HL-60/S4 treated with phorbol 12-myristate 13-acetate at 8.2 ng/mL for 4 days and 3 days (cell line): ENCODE measurements at regions not wholly inside any gene's neighbourhood (a gene's known extent, or its start where the extent isn't known, plus 50 kb on each side); places are given as distances from the start of the nearest gene placed in this dataset.
"Not testable (repeated sequence)": the region's sequence is repeated elsewhere in the genome, so short reads cannot be mapped to it uniquely, and the experiment has no call there.

Experiments
- in situ Hi-C: fragments of 300-500 bp; cut with MboI; formaldehyde crosslinking; loops from 2 replicates; pipeline ENCODE4 v1.15.0; 2022; ENCODE audit warnings: low sequenced_read_pairs

GRCh38 chr2:198917926-198918720 lies 539.6 kb downstream of the SATB2 start:
- in situ Hi-C loops, result no loop called here

GRCh38 chr2:198917275-198917674 lies 540.5 kb downstream of the SATB2 start:
- in situ Hi-C loops, result no loop called here

- in situ Hi-C loops, result no loop called here
Observed at GRCh38 chr2:198916548-198917080, 541.1 kb downstream of the SATB2 start.

DNA sequence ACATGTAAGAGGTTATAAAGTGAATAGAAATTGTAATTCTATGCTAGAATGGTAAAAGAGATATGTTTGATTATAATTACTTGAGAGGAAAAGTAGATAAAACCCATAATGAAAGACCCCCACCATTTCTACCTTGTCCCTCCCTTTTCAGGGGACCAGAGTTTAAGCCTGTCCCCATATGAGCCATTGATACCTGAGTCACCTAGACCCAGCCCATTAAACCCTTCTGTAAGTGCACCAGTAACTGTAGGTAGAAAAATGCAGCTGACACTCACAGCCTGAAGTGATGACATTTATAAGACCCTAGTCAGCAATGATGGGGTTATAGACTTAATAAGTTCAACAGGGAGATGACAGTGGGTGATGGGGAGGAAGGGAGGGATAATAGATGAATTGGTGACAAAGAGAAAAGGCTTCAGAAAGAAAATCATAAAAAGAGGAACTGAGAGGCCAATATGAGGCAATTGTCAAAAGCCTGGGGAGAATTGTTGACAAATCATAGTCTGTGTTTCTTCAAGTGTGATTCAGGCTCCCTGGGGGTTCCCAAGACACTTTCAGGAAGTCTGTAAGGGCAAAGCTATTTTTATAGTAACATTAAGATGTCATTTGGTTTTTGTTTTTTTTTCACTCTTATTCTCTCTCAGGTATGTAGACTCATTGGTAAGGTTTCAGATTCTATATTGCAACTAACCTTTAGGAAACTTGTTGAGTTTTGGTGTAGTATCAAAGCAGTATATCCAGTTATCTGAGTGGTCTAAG lies 544.2 kb downstream of the SATB2 start:
- in situ Hi-C loops, result no loop called here

DNA sequence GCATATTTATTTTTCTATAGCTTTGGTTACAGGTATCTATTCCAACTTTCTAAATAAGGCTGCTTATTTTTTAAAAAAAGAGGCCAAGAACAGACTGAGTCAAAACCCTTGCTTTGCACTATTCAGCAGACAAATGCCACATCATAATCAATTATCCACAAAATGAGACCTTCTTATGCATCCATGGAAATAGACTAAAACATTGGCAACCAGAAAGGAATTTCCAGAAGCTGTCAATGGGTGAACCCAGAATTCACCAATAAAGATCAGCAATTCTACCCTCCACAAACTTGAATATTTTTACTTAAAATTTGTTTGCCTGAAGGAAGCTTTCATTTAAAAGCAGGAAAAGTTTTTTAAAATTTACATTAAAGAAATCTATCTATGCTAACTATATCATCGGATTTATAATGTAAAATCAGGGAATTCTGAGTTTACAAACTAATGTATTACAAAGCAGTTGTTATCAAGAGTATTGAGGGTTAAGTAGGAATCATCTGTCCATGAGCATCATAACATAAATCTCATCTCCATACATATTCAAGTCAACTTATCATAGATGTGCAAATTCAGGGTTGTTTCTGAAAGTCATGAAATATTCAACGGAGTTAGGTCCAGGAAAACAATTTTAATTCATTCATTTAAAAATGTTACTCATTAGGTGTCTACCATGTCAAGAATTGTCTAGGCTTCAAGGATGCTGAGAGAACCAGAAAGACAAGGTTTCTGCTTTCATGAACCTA lies 548.0 kb downstream of the SATB2 start:
- in situ Hi-C loops, result no loop called here

DNA sequence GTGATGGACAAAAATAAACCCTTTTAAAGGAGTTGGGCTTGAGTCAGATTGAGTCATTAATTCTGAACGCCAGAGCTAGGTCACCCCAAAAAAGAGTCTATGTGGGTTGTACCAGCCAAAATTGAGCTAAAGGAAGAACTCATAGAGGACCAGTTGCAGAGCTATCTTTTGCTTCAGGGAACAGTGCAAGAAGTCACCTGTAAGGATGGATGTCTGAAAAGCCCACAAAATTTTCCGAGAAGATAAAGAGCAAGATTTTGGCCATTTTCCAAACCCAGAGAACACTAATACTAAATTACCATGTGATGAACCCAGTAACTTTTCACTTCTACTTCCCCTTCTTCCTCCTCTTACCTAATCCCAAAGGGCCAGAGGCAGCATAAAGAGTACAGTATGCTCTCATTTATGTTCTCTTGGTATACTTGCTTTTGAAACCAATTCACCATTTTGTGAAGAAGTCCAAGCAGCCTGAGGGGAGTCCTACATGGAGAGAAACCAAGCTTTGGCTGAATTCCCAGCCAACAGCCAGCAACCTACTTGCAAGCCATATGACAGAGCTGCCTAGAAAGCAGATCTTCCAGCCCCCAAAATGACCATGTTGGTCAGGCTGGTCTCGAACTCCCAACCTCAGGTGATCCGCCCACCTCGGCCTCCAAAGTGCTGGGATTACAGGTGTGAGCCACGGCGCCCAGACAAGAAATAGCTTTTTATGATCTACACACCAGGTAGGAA lies 551.7 kb downstream of the SATB2 start:
- in situ Hi-C loops, result no loop called here

- in situ Hi-C loops, result no loop called here
Observed at GRCh38 chr2:198901894-198902293, 555.8 kb downstream of the SATB2 start.

DNA sequence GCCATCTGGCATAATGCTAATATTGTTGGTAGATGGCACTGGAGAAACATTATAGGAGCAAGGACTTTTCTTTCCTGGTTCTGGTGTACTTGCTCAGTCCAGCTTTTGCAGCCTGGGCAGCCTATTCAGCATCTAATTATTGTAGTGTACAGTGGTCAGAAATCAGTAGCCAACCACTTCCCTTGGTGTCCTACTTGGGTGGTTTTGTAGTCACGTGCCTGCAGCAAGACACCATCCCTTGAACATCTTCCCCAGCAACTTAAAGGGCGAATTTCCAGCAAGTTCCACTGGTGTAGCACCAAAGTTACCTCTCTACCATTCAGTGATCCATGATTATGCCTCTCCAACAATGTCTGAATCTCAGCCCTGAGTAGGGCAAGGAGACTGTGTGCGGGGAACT lies 557.6 kb downstream of the SATB2 start:
- in situ Hi-C loops, result no loop called here

DNA sequence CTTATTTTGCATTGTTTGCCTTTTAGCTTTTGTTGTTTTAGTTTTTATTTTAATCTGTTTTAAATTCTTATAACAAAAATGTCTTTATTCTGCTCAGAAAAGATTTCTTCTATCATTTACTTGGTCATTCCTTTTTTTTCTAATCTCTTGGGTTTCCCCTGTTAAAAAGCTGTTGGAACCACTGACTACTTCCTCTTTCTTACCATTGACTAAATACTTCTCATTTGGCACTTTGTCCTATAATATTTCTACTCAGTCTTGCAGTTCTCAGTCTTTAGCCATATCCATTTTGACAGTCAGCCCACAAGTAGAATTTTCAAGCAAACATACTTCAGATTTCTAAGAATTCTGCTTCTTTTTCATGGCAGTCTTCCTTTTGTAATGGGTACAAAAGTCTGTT lies 567.2 kb downstream of the SATB2 start:
- in situ Hi-C loops, result no loop called here

GRCh38 chr2:198883604-198884003 lies 574.1 kb downstream of the SATB2 start:
- in situ Hi-C loops, result no loop called here

GRCh38 chr2:198880986-198881385 lies 576.8 kb downstream of the SATB2 start:
- in situ Hi-C loops, result no loop called here

GRCh38 chr2:198880421-198880820 lies 577.3 kb downstream of the SATB2 start:
- in situ Hi-C loops, result no loop called here

DNA sequence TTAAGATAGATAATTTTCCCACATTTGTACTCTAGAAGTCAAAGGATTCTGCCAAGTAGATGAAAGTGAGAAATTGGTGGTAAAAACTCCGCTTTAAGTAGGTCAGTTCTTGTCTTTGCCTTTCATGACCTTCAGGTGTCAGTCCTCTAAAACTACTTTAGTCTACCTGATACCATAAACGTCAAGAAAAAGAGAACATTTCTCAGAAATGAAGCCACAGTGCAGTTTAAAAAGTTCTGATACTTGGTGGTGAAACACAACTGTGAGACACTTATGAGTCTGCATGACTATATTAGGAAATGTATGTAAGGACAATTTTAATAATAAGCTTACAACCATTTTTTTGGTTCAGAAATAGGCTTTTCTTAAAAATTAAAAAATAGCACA lies 583.3 kb downstream of the SATB2 start:
- in situ Hi-C loops, result no loop called here

GRCh38 chr2:198873503-198874471 lies 584.0 kb downstream of the SATB2 start:
- in situ Hi-C loops, result no loop called here

DNA sequence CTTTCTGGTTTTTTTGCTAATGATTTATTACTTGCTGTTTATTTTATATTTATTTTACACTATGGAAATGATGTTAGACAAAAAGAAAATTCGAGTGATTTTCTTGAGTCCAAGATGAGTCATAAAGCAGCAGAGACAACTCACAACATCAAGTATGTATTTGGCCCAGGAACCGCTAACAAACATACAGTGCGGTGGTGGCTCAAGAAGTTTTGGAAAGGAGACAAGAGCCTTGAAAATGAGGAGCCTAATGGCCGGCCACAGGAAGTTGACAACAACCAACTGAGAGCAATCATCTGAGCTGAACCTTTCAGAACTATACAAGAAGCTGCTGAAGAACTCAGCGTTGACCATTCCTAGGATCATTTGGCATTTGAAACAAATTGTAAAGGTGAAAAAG lies 594.1 kb downstream of the SATB2 start:
- in situ Hi-C loops, result no loop called here

DNA sequence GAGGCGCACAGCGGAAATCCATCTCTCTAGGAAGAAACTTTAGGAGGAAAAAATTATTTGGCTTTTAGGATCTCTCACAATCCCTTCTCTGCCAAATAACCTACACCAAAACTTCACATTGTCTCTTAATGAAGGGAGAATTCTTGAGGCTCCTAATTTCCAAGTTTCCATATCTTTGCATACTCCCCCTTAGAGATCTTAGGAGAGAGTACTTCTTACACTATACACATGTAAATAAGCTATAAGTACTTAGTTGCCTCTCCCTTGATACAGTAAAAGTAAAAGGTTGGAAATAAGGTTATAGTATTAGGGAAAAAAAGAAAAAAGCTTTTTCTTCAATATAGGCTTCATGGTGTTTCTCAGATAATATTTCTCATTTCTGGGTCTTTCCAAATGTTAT lies 596.7 kb downstream of the SATB2 start:
- in situ Hi-C loops, result no loop called here

GRCh38 chr2:198857246-198857645 lies 600.5 kb downstream of the SATB2 start:
- in situ Hi-C loops, result no loop called here

DNA sequence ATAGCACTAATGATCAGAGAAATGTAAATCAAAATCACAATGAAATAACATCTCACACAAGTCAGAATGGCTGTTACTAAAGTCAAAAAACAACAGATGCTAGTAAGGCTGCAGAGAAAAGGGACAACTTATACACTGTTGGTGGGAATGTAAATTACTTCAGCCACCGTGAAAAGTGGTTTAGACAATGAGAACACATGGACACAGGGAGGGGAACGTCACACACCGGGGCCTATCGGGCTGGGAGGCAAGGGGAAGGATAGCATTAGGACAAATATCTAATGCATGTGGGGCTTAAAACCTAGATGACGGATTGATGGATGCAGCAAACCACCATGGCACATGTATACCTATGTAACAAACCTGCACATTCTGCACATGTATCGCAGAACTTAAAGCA lies 602.0 kb downstream of the SATB2 start:
- in situ Hi-C loops, result not testable (repeated sequence)

GRCh38 chr2:198852248-198852647 lies 605.5 kb downstream of the SATB2 start:
- in situ Hi-C loops, result no loop called here

GRCh38 chr2:198825534-198825933 lies 632.2 kb downstream of the SATB2 start:
- in situ Hi-C loops, result no loop called here
